ENCODE measurements at regions not wholly inside any gene's neighbourhood (a gene's known extent, or its start where the extent isn't known, plus 50 kb on each side); places are given as distances from the start of the nearest gene placed in this dataset.

- TF ChIP-seq, protein P1, sequence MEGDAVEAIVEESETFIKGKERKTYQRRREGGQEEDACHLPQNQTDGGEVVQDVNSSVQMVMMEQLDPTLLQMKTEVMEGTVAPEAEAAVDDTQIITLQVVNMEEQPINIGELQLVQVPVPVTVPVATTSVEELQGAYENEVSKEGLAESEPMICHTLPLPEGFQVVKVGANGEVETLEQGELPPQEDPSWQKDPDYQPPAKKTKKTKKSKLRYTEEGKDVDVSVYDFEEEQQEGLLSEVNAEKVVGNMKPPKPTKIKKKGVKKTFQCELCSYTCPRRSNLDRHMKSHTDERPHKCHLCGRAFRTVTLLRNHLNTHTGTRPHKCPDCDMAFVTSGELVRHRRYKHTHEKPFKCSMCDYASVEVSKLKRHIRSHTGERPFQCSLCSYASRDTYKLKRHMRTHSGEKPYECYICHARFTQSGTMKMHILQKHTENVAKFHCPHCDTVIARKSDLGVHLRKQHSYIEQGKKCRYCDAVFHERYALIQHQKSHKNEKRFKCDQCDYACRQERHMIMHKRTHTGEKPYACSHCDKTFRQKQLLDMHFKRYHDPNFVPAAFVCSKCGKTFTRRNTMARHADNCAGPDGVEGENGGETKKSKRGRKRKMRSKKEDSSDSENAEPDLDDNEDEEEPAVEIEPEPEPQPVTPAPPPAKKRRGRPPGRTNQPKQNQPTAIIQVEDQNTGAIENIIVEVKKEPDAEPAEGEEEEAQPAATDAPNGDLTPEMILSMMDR (IDR thresholded peaks at IDR 0.05) = no peak
- TF ChIP-seq POLR2A (IDR thresholded peaks at IDR 0.05) (no peak), POLR2AphosphoS5 (IDR thresholded peaks at IDR 0.05) (no peak)
- Histone ChIP-seq H3K4me3 (no peak overlapping the region), H3K36me3 (no peaks in the 10 kb centered on the region), H3K9me3 (no peaks in the 10 kb centered on the region), H3K27me3 (replicated peaks; ENCODE audit: insufficient read depth) (no peaks in the 10 kb centered on the region), H3K27ac (no peak overlapping the region), H3K4me1 (replicated peaks) (no peaks in the 10 kb centered on the region)
- WGBS = 63% methylated on average over 7 of the region's 7 CpGs
- DNase-seq (ENCODE audit: low spot score) = no peak
- intact Hi-C loops (cut with DNase I) = no loop called here
Observed at GRCh38 chr3:197422506-197422905, 124.1 kb upstream of the DLG1 start.

GRCh38 chr3:197421021-197421420 is 122.6 kb upstream of the DLG1 start:
- intact Hi-C loops (cut with DNase I) = no loop called here
- Histone ChIP-seq H3K4me3 (no peak overlapping the region), H3K27ac (no peak overlapping the region), H3K36me3 (no peaks in the 10 kb centered on the region), H3K9me3 (no peaks in the 10 kb centered on the region), H3K27me3 (replicated peaks; ENCODE audit: insufficient read depth) (no peaks in the 10 kb centered on the region), H3K4me1 (replicated peaks) (no peaks in the 10 kb centered on the region)
- DNase-seq (ENCODE audit: low spot score) = no peak
- TF ChIP-seq, protein P1 (IDR thresholded peaks at IDR 0.05) = no peak
- TF ChIP-seq POLR2AphosphoS5 (IDR thresholded peaks at IDR 0.05) = no peak
- no peak for TF ChIP-seq POLR2A (IDR thresholded peaks at IDR 0.05)
- WGBS = 92% methylated on average over 9 of the region's 9 CpGs

DNA sequence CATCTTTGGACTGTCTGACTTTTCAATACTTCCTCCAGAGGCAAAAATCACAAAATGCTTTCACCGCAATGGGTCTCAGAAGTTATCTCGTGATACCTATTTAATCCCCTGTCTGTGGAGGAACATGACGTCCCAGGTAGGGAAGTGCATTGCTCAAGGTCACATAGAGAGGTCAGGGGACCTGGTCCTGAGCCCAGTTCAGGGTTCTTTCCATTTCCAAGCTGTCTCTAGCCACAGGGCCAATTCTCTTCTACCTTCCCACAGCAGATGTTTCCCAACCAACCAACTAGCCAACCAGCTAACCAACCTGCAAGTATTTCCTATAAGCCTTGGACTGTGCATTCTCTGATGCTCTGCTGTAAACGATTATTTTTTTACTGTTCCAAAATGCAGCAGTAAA is 122.2 kb upstream of the DLG1 start:
- Histone ChIP-seq H3K27me3 (replicated peaks; ENCODE audit: insufficient read depth) (no peaks in the 10 kb centered on the region), H3K27ac (no peak overlapping the region), H3K9me3 (no peaks in the 10 kb centered on the region), H3K4me3 (no peak overlapping the region), H3K36me3 (no peaks in the 10 kb centered on the region), H3K4me1 (replicated peaks) (no peaks in the 10 kb centered on the region)
- TF ChIP-seq, protein P1 (IDR thresholded peaks at IDR 0.05) = no peak
- no peak for TF ChIP-seq POLR2A (IDR thresholded peaks at IDR 0.05)
- no peak for TF ChIP-seq POLR2AphosphoS5 (IDR thresholded peaks at IDR 0.05)
- DNase-seq (ENCODE audit: low spot score) = no peak
- 81% methylated on average over 4 of the region's 4 CpGs for WGBS
- intact Hi-C loops (cut with DNase I) = no loop called here

- intact Hi-C loops (cut with DNase I) = no loop called here
- H3K27me3 ChIP-seq (replicated peaks; ENCODE audit: insufficient read depth) = no peaks in the 10 kb centered on the region
- H3K27ac ChIP-seq = no peak overlapping the region
- no peak overlapping the region for H3K4me3 ChIP-seq
- TF ChIP-seq, protein P1 (IDR thresholded peaks at IDR 0.05) = no peak
- TF ChIP-seq POLR2A (IDR thresholded peaks at IDR 0.05) (no peak), POLR2AphosphoS5 (IDR thresholded peaks at IDR 0.05) (no peak)
- 80% methylated on average over 2 of the region's 2 CpGs for WGBS
- H3K9me3 ChIP-seq = no peaks in the 10 kb centered on the region
- no peaks in the 10 kb centered on the region for H3K4me1 ChIP-seq (replicated peaks)
- DNase-seq (ENCODE audit: low spot score) = no peak
- H3K36me3 ChIP-seq = no peaks in the 10 kb centered on the region
Observed at GRCh38 chr3:197420115-197420514, 121.7 kb upstream of the DLG1 start.

DNA sequence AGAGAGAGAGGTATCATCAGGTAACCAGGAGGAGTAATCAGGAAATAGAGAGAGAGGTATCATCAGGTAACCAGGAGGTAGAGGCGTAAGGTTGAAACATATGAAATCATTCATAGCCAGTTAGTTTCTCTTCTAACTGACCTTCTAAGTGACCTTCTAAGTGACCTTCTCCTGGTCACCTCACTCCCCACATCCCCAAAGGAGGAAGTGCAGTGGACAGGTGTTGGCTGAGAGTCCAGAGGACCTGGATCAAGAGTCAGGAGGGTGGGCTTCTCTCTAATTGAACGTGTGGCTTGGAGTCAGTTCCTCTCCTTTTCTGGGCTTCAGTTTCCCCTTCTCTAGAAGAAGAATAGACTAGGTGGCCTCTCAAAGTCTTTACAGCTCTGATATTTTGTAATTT is 121.3 kb upstream of the DLG1 start:
- no peak for DNase-seq (ENCODE audit: low spot score)
- H3K9me3 ChIP-seq = no peaks in the 10 kb centered on the region
- intact Hi-C loops (cut with DNase I) = no loop called here
- no peaks in the 10 kb centered on the region for H3K27me3 ChIP-seq (replicated peaks; ENCODE audit: insufficient read depth)
- no peak overlapping the region for H3K4me3 ChIP-seq
- H3K4me1 ChIP-seq (replicated peaks) = no peaks in the 10 kb centered on the region
- 90% methylated on average over 2 of the region's 2 CpGs for WGBS
- TF ChIP-seq POLR2AphosphoS5 (IDR thresholded peaks at IDR 0.05) (no peak), POLR2A (IDR thresholded peaks at IDR 0.05) (no peak)
- TF ChIP-seq, protein P1 (IDR thresholded peaks at IDR 0.05) = no peak
- no peaks in the 10 kb centered on the region for H3K36me3 ChIP-seq
- no peak overlapping the region for H3K27ac ChIP-seq
